Psoas muscle (tissue), 7 donors: ENCODE measurements at regions not wholly inside any gene's neighbourhood (a gene's known extent, or its start where the extent isn't known, plus 50 kb on each side); places are given as distances from the start of the nearest gene placed in this dataset.

Experiments
- ATAC-seq, 4 donors: fragments of 200-7000 bp; cut with Tn5 transposase; one replicate each; pipeline ENCODE4 v1.9.1; 2020; ENCODE audit warnings: moderate library complexity in 3 of 4, mild to moderate bottlenecking in 2 of 4
- DNase-seq, 2 donors: peaks; one replicate each; pipeline ENCODE4 v3.0.0-alpha.2; 2020
- H3K27ac ChIP-seq: fragments of 200-600 bp; one replicate; pipeline ENCODE4 v1.8.0; 2022
- H3K27me3 ChIP-seq, 3 donors: fragments of 200-600 bp in 1 of 3; one replicate each; pipeline versions ENCODE4 v1.6.1 to v1.8.0; 2013 to 2022; ENCODE audit warnings: low read length in 2 of 3, mild to moderate bottlenecking in 2 of 3, moderate library complexity in 1 of 3; ENCODE audit not compliant: insufficient read depth in 3 of 3
- H3K36me3 ChIP-seq, 2 donors: fragments of 200-600 bp in 1 of 2; one replicate each; pipeline versions ENCODE4 v1.6.1 to v1.8.0; 2013 to 2022; ENCODE audit warnings: low read depth in 1 of 2, mild to moderate bottlenecking in 1 of 2, moderate library complexity in 1 of 2; ENCODE audit not compliant: insufficient read depth in 1 of 2
- H3K4me1 ChIP-seq: fragments of 200-600 bp; one replicate; pipeline ENCODE4 v1.8.0; 2022
- H3K4me3 ChIP-seq: fragments of 200-600 bp; one replicate; pipeline ENCODE4 v1.8.0; 2022; ENCODE audit warnings: mild to moderate bottlenecking
- H3K9me3 ChIP-seq: fragments of 200-600 bp; one replicate; pipeline ENCODE4 v1.8.0; 2022
- CTCF ChIP-seq: fragments of 200-600 bp; IDR thresholded peaks from one replicate; pipeline ENCODE4 v1.8.0; 2022; ENCODE audit warnings: antibody characterized with exemption
- WGBS, 3 donors: extraction: QIAGEN DNeasy Blood & Tissue Kit; methylation state at CpG; one replicate each; pipeline versions ENCODE4 v1.1.6 to v1.1.7; 2013; 5-methylcytosine and 5-hydroxymethylcytosine counted together
- intact Hi-C, 2 donors: fragments of 100-400 bp; cut with DNase I; formaldehyde crosslinking; loops; one replicate each; pipeline versions ENCODE4 v1.11.0 to v1.14.2; 2022
- donor health status: healthy with polysubstance abuse.
- donor health status: DM: no; HTN: no; CAD: no; lungs with moderate emphysema.
- donor health status: Bipolar disorder and iron deficiency.
- donor health status: healthy.
- donor health status: DM: yes; HTN: yes; CAD: no.
- donor health status: DM: no; HTN: no; CAD: no.
- donor health status: DM: yes; HTN: yes; CAD: no.

GRCh38 chr7:25803117-25803887 lies 348.7 kb upstream of the NFE2L3 start:
- Histone ChIP-seq H3K4me3 (no peak overlapping the region), H3K27me3 (no peaks in the 10 kb centered on the region), H3K36me3 (no peaks in the 10 kb centered on the region), H3K9me3 (no peaks in the 10 kb centered on the region), H3K27ac (no peak overlapping the region), H3K4me1 (peaks cover 11% of the 10 kb centered on the region)
- DNase-seq (no peak), ATAC-seq (peak in 2 of 4 donors; percentile 38 to 79)
- TF ChIP-seq CTCF = no peak
- intact Hi-C loops = no loop called here
- 68 to 81% (median 75%) methylated on average over 11 of the region's 11 CpGs for WGBS, 3 donors

- Histone ChIP-seq H3K4me1 (peaks cover 11% of the 10 kb centered on the region), H3K27me3 (no peaks in the 10 kb centered on the region), H3K9me3 (no peaks in the 10 kb centered on the region), H3K4me3 (no peak overlapping the region), H3K27ac (no peak overlapping the region), H3K36me3 (no peaks in the 10 kb centered on the region)
- intact Hi-C loops = no loop called here
- DNase-seq = no peak
- TF ChIP-seq CTCF = no peak
- 71 to 86% (median 79%) methylated on average over 4 of the region's 4 CpGs for WGBS, 3 donors
- ATAC-seq = no peak
Observed at GRCh38 chr7:25804154-25804553, 347.8 kb upstream of the NFE2L3 start.

GRCh38 chr7:25805027-25805687 lies 346.8 kb upstream of the NFE2L3 start:
- intact Hi-C loops = no loop called here
- 70 to 86% (median 86%) methylated on average over 4 of the region's 4 CpGs for WGBS, 3 donors
- Histone ChIP-seq H3K4me1 (peaks cover 11% of the 10 kb centered on the region), H3K36me3 (no peaks in the 10 kb centered on the region), H3K4me3 (no peak overlapping the region), H3K9me3 (no peaks in the 10 kb centered on the region), H3K27me3 (no peaks in the 10 kb centered on the region), H3K27ac (no peak overlapping the region)
- ATAC-seq = no peak
- no peak for TF ChIP-seq CTCF
- no peak for DNase-seq

GRCh38 chr7:25807086-25807611 lies 344.8 kb upstream of the NFE2L3 start:
- ATAC-seq = no peak
- Histone ChIP-seq H3K36me3 (no peaks in the 10 kb centered on the region), H3K27me3 (no peaks in the 10 kb centered on the region), H3K27ac (no peak overlapping the region), H3K9me3 (no peaks in the 10 kb centered on the region), H3K4me3 (no peak overlapping the region), H3K4me1 (peaks cover 11% of the 10 kb centered on the region)
- no peak for DNase-seq
- intact Hi-C loops = no loop called here
- no peak for TF ChIP-seq CTCF
- 33 to 77% (median 59%) methylated on average over 1 of the region's 1 CpG for WGBS, 3 donors
